ENCODE measurements at regions not wholly inside any gene's neighbourhood (a gene's known extent, or its start where the extent isn't known, plus 50 kb on each side); places are given as distances from the start of the nearest gene placed in this dataset.

DNA sequence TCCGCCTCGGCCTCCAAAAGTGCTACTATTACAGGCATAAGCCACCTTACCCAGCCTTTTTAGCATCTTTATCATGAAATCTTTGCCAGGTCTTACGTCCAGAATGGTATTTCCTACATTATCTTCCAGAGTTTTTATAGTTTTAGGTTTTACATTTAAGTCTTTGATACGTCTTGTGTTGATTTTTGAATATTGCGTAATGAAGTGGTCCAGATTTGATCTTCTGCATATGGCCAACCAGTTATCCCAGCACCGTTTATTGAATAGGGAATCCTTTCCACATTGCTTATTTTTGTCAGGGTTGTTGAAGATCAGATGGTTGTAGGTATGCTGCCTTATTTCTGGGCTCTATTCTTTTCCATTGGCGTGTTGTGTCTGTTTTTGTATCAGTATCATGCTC, 349.6 kb downstream of the KCTD8 start:
- DNase-seq (ENCODE audit: low read depth), result no peak

DNA sequence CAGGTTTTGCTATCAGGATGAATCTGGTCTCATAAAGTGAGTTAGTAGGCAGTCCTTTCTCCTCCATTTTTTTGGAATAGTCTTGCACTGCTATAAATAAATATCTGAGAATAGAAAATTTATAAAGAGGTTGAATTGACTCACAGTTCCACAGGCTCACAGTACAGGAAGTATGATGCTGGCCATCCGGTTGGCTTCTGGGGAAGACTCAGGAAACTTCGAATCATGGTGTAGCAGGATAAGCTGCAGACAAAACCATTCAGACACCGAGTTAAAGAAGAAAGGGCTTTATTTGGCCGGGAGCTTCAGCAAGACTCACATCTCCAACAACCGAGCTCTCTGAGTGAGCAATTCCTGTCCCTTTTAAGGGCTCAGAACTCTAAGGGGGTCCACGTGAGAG, 348.2 kb downstream of the KCTD8 start:
- no peak for DNase-seq (ENCODE audit: low read depth)

DNA sequence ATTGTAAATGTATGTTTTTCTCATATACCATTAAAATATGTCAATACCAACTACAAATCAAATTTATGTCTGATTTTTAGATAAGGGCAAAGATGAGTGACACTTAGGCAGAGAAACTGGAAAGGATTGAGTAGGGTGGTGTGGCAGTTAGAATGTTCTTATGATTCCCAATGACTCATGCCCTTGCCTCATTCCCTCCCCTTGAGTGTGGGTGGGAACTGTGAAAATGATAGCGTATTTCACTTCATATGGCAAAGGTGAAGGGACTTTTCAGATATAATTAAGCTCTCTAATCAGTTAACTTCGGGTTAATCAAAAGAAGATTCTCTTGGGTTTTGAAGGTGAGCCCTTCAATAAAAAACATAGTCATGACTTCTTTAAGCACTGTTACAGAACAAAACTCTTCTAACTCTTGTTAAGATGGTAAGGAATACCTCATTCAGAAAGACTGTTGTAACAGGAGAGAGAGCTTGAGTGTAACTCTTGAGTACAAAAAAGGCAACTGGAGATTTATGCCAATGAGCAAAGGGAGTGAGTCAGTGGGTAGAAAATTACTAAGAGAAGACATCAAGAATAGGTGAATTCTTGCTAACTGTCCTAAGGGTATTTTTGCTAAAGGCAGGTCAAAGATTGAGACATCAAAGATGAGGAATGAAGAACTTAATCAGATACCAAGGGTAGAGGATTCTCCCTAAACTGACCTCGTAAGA, 329.5 kb downstream of the KCTD8 start:
- DNase-seq (ENCODE audit: low read depth), result no peak

DNA sequence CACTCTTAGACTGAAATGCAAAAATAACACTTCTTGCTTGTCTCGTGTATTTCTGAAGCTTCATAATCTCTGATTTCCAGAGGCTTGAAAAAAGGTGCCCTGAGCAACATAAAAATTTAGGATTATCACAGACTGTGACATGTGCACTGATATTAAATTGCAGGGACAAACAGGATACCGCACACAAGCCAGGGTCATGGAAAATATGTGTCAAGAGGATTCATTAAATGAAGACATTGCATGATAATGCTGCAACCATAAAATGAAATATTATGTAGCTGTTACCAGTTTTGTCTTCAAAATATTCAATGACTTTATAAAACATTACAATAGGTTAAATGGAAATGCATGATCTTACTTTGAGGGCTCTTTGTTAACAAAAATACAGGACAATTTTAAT, 328.0 kb downstream of the KCTD8 start:
- no peak for DNase-seq (ENCODE audit: low read depth)

DNA sequence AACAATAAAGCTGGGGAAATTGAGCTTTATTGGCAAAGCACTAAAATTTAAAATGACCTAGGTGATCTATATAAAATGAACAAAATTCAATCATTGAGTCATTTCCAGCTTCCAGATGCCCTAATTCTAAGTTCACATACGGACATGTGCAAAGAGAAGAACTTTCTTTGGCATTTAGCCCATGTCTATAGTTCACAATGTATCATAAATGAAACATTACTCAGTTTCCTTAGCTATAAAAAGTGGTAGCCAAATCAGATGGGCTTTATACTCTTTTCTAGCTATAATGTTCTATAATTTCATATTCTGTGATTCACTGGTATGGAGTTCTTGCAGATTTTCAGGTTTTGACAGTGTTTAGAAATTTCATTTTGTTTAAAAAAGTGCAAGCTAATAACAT, 327.4 kb downstream of the KCTD8 start:
- DNase-seq (ENCODE audit: low read depth), result no peak
